Mesenchymal stem cell (in vitro differentiated cells and primary cell): ENCODE measurements at regions not wholly inside any gene's neighbourhood (a gene's known extent, or its start where the extent isn't known, plus 50 kb on each side); places are given as distances from the start of the nearest gene placed in this dataset.
A peak's percentile ranks its signal among the peaks of the same experiment; 100 is the strongest.

Source experiments
- DNase-seq: peaks from one replicate; pipeline ENCODE4 v3.0.0-alpha.2; 2013
- H2AFZ ChIP-seq: one replicate; pipeline ENCODE4 v1.6.1; 2013; ENCODE audit warnings: low read depth, mild to moderate bottlenecking, control low read depth, inconsistent platforms, low read length, moderate library complexity
- H2AK5ac ChIP-seq: 2 replicates; pipeline ENCODE4 v1.6.1; 2013; ENCODE audit warnings: low read length, moderate library complexity, mild to moderate bottlenecking, inconsistent platforms; ENCODE audit not compliant: severe bottlenecking
- H2BK120ac ChIP-seq: one replicate; pipeline ENCODE4 v1.6.1; 2013; ENCODE audit warnings: low read depth, mild to moderate bottlenecking, inconsistent platforms, low read length, moderate library complexity
- H2BK12ac ChIP-seq, 2 experiments: one replicate each; pipeline ENCODE4 v1.6.1; 2013; ENCODE audit warnings: inconsistent platforms in 2 of 2, low read length in 2 of 2, mild to moderate bottlenecking in 2 of 2, moderate library complexity in 2 of 2, control low read depth in 1 of 2
- H2BK15ac ChIP-seq: one replicate; pipeline ENCODE4 v1.6.1; 2013; ENCODE audit warnings: mild to moderate bottlenecking, low read depth, inconsistent platforms; ENCODE audit not compliant: poor library complexity, severe bottlenecking
- H2BK5ac ChIP-seq: 2 replicates; pipeline ENCODE4 v1.6.1; 2013; ENCODE audit warnings: low read depth, mild to moderate bottlenecking, low read length, control low read depth, inconsistent platforms; ENCODE audit not compliant: poor library complexity, severe bottlenecking
- H3K14ac ChIP-seq, 2 experiments: one replicate each; pipeline ENCODE4 v1.6.1; 2013; ENCODE audit warnings: inconsistent platforms in 2 of 2, low read length in 2 of 2, control low read depth in 1 of 2, mild to moderate bottlenecking in 1 of 2, moderate library complexity in 1 of 2
- H3K18ac ChIP-seq, 2 experiments: one replicate each; pipeline ENCODE4 v1.6.1; 2013; ENCODE audit warnings: inconsistent platforms in 2 of 2, low read length in 2 of 2, control low read depth in 1 of 2, low read depth in 1 of 2, mild to moderate bottlenecking in 1 of 2
- H3K23ac ChIP-seq, 2 experiments: one replicate each; pipeline ENCODE4 v1.6.1; 2013; ENCODE audit warnings: inconsistent platforms in 2 of 2, low read length in 2 of 2, mild to moderate bottlenecking in 2 of 2, moderate library complexity in 2 of 2, control low read depth in 1 of 2
- H3K27ac ChIP-seq: 2 replicates; pipeline ENCODE4 v1.5.1; 2013; ENCODE audit warnings: mild to moderate bottlenecking, moderate library complexity, low read length, control low read depth, inconsistent platforms; ENCODE audit not compliant: poor library complexity, severe bottlenecking
- H3K27me3 ChIP-seq, 2 experiments: 2 replicates each; pipeline versions ENCODE4 v1.6.1 to v1.7.0; 2013; ENCODE audit warnings: low read length in 2 of 2, mild to moderate bottlenecking in 2 of 2, moderate library complexity in 2 of 2, control low read depth in 1 of 2, inconsistent platforms in 1 of 2; ENCODE audit not compliant: control insufficient read depth in 1 of 2, insufficient read depth in 1 of 2
- H3K36me3 ChIP-seq, 2 experiments: 2 replicates each; pipeline versions ENCODE4 v1.6.1 to v1.7.0; 2013; ENCODE audit warnings: low read length in 2 of 2, control low read depth in 1 of 2, inconsistent platforms in 1 of 2, low read depth in 1 of 2, mild to moderate bottlenecking in 1 of 2; ENCODE audit not compliant: insufficient read depth in 2 of 2, control insufficient read depth in 1 of 2
- H3K4ac ChIP-seq, 2 experiments: one replicate each; pipeline ENCODE4 v1.6.1; 2013; ENCODE audit warnings: inconsistent platforms in 2 of 2, low read length in 2 of 2, mild to moderate bottlenecking in 2 of 2, moderate library complexity in 2 of 2, control low read depth in 1 of 2, low read depth in 1 of 2
- H3K4me1 ChIP-seq: 2 replicates; pipeline ENCODE4 v1.6.1; 2013; ENCODE audit warnings: low read depth, low read length, control low read depth; ENCODE audit not compliant: control insufficient read depth, insufficient read depth
- H3K4me2 ChIP-seq: 2 replicates; pipeline ENCODE4 v1.6.1; 2013; ENCODE audit warnings: low read length, mild to moderate bottlenecking, inconsistent platforms; ENCODE audit not compliant: poor library complexity, severe bottlenecking
- H3K4me3 ChIP-seq, 2 experiments: 2 replicates each; pipeline versions ENCODE4 v1.5.1 to v1.7.0; 2013; ENCODE audit warnings: low read length in 2 of 2, mild to moderate bottlenecking in 2 of 2, control low read depth in 1 of 2, low read depth in 1 of 2; ENCODE audit not compliant: insufficient read depth in 1 of 2
- H3K79me1 ChIP-seq: replicated peaks from 2 replicates; pipeline ENCODE4 v1.6.1; 2013; ENCODE audit warnings: mild to moderate bottlenecking, control low read depth, low read length, inconsistent platforms; ENCODE audit not compliant: poor library complexity, severe bottlenecking
- H3K9ac ChIP-seq: 2 replicates; pipeline ENCODE4 v1.7.0; 2013; ENCODE audit warnings: mild to moderate bottlenecking, low read length, moderate library complexity
- H3K9me3 ChIP-seq: 2 replicates; pipeline ENCODE4 v1.7.0; 2013; ENCODE audit warnings: mild to moderate bottlenecking, low read length; ENCODE audit not compliant: control insufficient read depth
- H4K8ac ChIP-seq: one replicate; pipeline ENCODE4 v1.6.1; 2013; ENCODE audit warnings: inconsistent platforms, mild to moderate bottlenecking, low read length, moderate library complexity
- H4K91ac ChIP-seq: one replicate; pipeline ENCODE4 v1.6.1; 2013; ENCODE audit warnings: mild to moderate bottlenecking, low read length, inconsistent platforms
- WGBS: methylation state at CpG from one replicate; pipeline ENCODE4 v1.1.7; 2013; ENCODE audit warnings: mixed read lengths; 5-methylcytosine and 5-hydroxymethylcytosine counted together

DNA sequence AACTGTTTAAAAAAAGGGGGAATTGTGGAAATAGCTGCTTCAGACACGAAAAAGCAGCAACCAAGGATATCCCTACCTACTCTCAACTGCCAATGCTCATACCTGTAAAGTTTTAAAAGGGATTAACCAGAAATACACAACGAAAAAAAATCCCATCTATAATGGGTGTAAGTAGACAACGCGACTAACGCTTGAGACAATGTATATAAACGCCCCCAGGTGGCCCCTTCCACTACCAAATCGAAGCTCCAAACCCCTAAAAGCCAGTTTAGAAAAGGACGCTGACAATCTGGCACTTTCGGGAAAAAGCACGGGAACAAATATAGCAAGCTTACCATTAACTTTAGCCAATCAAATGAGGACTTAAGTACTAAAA, 94.5 kb upstream of the BTN3A2 start:
- under 1% methylated on average over 9 of the region's 10 CpGs for WGBS
- H3K27ac ChIP-seq, result no peak overlapping the region
- no peak overlapping the region for H2BK5ac ChIP-seq
- no peak overlapping the region for H3K23ac ChIP-seq
- peak; percentile 47 for DNase-seq
- H4K8ac ChIP-seq, result no peak overlapping the region
- no peak overlapping the region for H4K91ac ChIP-seq
- peaks cover 3% of the 10 kb centered on the region for H3K79me1 ChIP-seq
- H2BK120ac ChIP-seq, result no peak overlapping the region
- no peaks in the 10 kb centered on the region for H3K27me3 ChIP-seq
- no peaks in the 10 kb centered on the region for H3K36me3 ChIP-seq
- no peaks in the 10 kb centered on the region for H3K9me3 ChIP-seq
- peak overlapping the region in 1 of 2 experiments; percentile 78 for H3K4me3 ChIP-seq
- H2AFZ ChIP-seq, result no peak overlapping the region
- peak overlapping the region; percentile 95 for H3K4me2 ChIP-seq
- H2BK12ac ChIP-seq, result no peak overlapping the region
- peaks cover 10% of the 10 kb centered on the region for H3K4me1 ChIP-seq
- no peak overlapping the region for H3K4ac ChIP-seq
- H3K9ac ChIP-seq, result peak overlapping the region; percentile 68
- H2BK15ac ChIP-seq, result no peak overlapping the region
- no peak overlapping the region for H3K18ac ChIP-seq
- no peak overlapping the region for H2AK5ac ChIP-seq
- no peak overlapping the region for H3K14ac ChIP-seq

DNA sequence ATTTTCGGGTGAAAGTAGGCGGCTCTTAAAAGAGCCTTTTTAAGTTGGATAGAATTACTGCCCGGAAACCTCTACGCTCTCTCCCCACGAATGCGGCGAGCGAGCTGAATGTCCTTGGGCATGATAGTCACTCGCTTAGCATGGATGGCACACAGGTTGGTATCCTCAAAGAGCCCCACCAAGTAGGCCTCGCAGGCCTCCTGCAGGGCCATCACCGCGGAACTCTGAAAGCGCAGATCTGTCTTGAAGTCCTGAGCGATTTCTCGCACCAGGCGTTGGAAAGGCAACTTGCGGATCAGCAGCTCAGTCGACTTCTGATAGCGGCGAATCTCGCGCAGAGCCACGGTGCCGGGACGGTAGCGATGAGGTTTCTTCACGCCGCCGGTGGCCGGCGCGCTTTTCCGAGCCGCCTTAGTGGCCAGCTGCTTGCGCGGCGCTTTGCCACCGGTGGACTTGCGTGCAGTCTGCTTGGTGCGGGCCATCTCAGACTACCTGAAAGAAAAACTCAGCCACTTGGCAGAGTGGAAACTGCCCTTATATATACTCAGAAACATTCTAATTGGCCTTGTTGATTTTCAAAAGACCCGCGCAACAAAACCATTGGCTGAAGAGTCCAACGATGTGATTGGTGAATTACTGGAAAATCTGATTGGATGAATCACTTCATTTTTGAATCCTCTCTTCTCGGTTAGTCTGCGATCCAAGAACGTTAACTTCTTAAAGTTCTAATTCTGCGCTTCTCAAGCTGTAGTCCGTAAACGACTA, 93.9 kb upstream of the BTN3A2 start:
- peaks cover 3% of the 10 kb centered on the region for H3K79me1 ChIP-seq
- no peak overlapping the region for H3K14ac ChIP-seq
- H3K36me3 ChIP-seq, result no peaks in the 10 kb centered on the region
- no peaks in the 10 kb centered on the region for H3K27me3 ChIP-seq
- peaks cover 10% of the 10 kb centered on the region for H3K4me1 ChIP-seq
- peak overlapping the region; percentile 84 for H3K27ac ChIP-seq
- no peak overlapping the region for H2BK5ac ChIP-seq
- H3K9ac ChIP-seq, result peak overlapping the region; percentile 87
- H3K18ac ChIP-seq, result peak overlapping the region in 1 of 2 experiments; percentile 61
- H3K4me2 ChIP-seq, result peak overlapping the region; percentile 95
- H2AK5ac ChIP-seq, result no peak overlapping the region
- 1% methylated on average over 47 of the region's 49 CpGs for WGBS
- H2AFZ ChIP-seq, result no peak overlapping the region
- peak overlapping the region in 1 of 2 experiments; percentile 23 for H3K23ac ChIP-seq
- DNase-seq, result peak; percentile 92
- no peak overlapping the region for H2BK120ac ChIP-seq
- H2BK12ac ChIP-seq, result no peak overlapping the region
- H4K8ac ChIP-seq, result no peak overlapping the region
- no peaks in the 10 kb centered on the region for H3K9me3 ChIP-seq
- no peak overlapping the region for H3K4ac ChIP-seq
- H4K91ac ChIP-seq, result no peak overlapping the region
- H3K4me3 ChIP-seq, result peak overlapping the region; percentile 69 to 78
- no peak overlapping the region for H2BK15ac ChIP-seq

DNA sequence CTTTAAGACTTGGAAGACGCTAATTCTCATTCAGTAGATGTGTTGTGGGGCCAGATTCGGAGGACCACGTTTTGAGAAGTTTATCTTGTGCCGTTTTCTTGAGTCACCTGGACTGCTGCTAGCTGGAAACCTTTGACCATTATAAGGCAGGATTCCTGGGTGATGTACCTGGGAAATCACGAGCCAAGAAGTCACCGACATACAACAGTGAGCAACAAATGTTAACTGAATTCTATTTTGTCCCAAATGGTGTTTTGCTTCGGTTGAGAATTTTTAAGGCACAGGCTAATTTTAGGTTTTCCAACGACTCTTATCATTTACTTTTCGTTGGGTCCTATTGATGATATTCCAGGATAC, 93.4 kb upstream of the BTN3A2 start:
- no peak overlapping the region for H2AK5ac ChIP-seq

DNA sequence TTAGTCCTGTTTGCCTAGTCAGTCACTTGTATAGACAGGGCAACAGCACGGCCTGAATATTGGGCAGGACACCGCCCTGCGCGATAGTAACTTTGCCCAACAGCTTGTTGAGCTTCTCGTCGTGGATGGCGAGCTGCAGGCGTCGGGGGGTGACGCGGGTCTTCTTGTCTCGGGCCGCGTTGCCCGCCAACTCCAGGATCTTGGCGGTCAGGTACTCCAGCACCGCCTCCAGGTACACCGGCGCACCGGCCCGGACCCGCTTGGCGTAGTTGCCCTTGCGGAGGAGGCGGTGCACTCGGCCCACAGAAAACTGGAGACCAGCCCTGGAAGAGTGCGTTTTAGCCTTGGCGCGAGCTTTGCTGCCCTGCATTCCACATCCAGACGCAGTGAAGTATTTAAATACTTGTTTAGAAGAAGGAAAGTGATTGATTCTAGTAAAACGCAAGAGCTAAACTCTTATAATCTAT, 92.8 kb upstream of the BTN3A2 start:
- Histone ChIP-seq H3K23ac (peak overlapping the region in 1 of 2 experiments; percentile 1), H2AFZ (peak overlapping the region; percentile 97), H3K9ac (peak overlapping the region; percentile 87), H3K36me3 (no peaks in the 10 kb centered on the region), H3K79me1 (peaks cover 3% of the 10 kb centered on the region), H4K8ac (peak overlapping the region; percentile 91), H3K4ac (peak overlapping the region; percentile 73 to 94), H2BK12ac (peak overlapping the region; percentile 21 to 96), H3K9me3 (no peaks in the 10 kb centered on the region), H4K91ac (peak overlapping the region; percentile 93), H3K27ac (peak overlapping the region; percentile 84), H3K4me1 (peaks cover 10% of the 10 kb centered on the region), H3K14ac (no peak overlapping the region), H2AK5ac (no peak overlapping the region), H3K18ac (peak overlapping the region; percentile 14 to 62), H3K27me3 (no peaks in the 10 kb centered on the region), H2BK15ac (no peak overlapping the region), H2BK5ac (peak overlapping the region; percentile 71), H3K4me3 (peak overlapping the region; percentile 39 to 78), H3K4me2 (peak overlapping the region; percentile 95), H2BK120ac (peak overlapping the region; percentile 4)
- no peak for DNase-seq
- under 1% methylated on average over 26 of the region's 31 CpGs for WGBS

More for the DNA sequence above, 93.4 kb upstream of the BTN3A2 start:
- no peak for DNase-seq
- Histone ChIP-seq H2BK5ac (no peak overlapping the region), H3K23ac (no peak overlapping the region), H4K91ac (no peak overlapping the region), H3K27me3 (no peaks in the 10 kb centered on the region), H4K8ac (no peak overlapping the region), H3K14ac (no peak overlapping the region), H2BK12ac (peak overlapping the region in 1 of 2 experiments; percentile 34), H3K18ac (peak overlapping the region in 1 of 2 experiments; percentile 34), H2BK120ac (no peak overlapping the region), H3K4me2 (peak overlapping the region; percentile 95), H3K4me1 (peaks cover 10% of the 10 kb centered on the region), H3K9me3 (no peaks in the 10 kb centered on the region), H3K9ac (peak overlapping the region; percentile 87), H2BK15ac (no peak overlapping the region), H3K4ac (peak overlapping the region in 1 of 2 experiments; percentile 61), H3K79me1 (peaks cover 3% of the 10 kb centered on the region), H2AFZ (no peak overlapping the region), H3K36me3 (no peaks in the 10 kb centered on the region), H3K27ac (peak overlapping the region; percentile 84), H3K4me3 (peak overlapping the region in 1 of 2 experiments; percentile 78)
- WGBS, result under 1% methylated on average over 7 of the region's 9 CpGs
